Fibroblast of pulmonary artery (primary cell): ENCODE measurements at regions not wholly inside any gene's neighbourhood (a gene's known extent, or its start where the extent isn't known, plus 50 kb on each side); places are given as distances from the start of the nearest gene placed in this dataset.
"Not testable (repeated sequence)": the region's sequence is repeated elsewhere in the genome, so short reads cannot be mapped to it uniquely, and the experiment has no call there.

Experiments used
- DNase-seq: peaks from one replicate; pipeline ENCODE4 v3.0.0-alpha.2; 2010; ENCODE audit warnings: low read depth
- H3K4me3 ChIP-seq: replicated peaks from 2 replicates; pipeline ENCODE4 v1.5.1; 2011; ENCODE audit warnings: low read depth, mild to moderate bottlenecking, control low read depth, low read length, moderate library complexity
- TF ChIP-seq, protein P1 (sequence below): IDR thresholded peaks from 2 replicates; pipeline ENCODE4 v1.5.1; 2011; ENCODE audit warnings: mild to moderate bottlenecking, control low read depth, low read length, inconsistent platforms; ENCODE audit errors: missing control alignments

DNA sequence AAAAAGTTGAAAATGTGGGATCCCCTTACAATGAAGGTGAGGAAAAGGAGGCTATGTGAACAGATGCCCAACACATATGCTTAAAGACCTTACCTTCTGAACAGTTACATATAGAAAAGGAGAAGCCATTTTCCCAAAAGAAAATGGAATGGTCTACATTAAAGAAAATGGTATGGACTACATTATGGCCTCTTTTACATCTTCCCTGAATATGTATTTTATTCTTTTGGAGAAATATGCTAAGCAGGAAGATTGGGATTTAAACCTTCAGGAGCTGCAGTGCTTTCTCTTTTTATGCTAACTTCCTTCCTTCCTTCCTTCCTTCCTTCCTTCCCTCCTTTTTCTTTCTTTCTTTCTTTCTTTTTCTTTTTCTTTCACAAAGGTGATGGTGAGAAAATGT, 155.4 kb downstream of the SEC23IP start:
- DNase-seq, result no peak
- TF ChIP-seq, protein P1, sequence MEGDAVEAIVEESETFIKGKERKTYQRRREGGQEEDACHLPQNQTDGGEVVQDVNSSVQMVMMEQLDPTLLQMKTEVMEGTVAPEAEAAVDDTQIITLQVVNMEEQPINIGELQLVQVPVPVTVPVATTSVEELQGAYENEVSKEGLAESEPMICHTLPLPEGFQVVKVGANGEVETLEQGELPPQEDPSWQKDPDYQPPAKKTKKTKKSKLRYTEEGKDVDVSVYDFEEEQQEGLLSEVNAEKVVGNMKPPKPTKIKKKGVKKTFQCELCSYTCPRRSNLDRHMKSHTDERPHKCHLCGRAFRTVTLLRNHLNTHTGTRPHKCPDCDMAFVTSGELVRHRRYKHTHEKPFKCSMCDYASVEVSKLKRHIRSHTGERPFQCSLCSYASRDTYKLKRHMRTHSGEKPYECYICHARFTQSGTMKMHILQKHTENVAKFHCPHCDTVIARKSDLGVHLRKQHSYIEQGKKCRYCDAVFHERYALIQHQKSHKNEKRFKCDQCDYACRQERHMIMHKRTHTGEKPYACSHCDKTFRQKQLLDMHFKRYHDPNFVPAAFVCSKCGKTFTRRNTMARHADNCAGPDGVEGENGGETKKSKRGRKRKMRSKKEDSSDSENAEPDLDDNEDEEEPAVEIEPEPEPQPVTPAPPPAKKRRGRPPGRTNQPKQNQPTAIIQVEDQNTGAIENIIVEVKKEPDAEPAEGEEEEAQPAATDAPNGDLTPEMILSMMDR, result no peak
- H3K4me3 ChIP-seq, result no peak overlapping the region

DNA sequence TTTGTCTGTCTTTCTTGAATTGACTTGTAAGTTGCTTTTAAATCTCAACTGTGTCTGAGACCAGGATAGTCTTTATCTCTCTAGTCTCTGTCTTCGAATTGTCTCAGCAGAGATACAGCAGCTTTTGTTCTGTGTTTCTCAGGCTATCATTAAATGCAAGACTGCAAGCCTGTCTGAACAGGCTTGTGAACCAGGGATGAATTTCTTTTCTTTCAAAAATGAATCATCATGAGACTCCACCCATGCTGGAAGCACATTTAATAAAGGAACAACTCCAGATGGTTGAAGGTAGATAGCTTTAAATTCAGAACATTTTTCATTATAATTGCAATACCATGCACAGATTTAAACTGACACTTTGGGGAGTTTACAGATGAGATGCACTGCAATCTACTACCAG, 155.9 kb downstream of the SEC23IP start:
- no peak for DNase-seq
- H3K4me3 ChIP-seq, result no peak overlapping the region
- TF ChIP-seq, protein P1, result no peak

DNA sequence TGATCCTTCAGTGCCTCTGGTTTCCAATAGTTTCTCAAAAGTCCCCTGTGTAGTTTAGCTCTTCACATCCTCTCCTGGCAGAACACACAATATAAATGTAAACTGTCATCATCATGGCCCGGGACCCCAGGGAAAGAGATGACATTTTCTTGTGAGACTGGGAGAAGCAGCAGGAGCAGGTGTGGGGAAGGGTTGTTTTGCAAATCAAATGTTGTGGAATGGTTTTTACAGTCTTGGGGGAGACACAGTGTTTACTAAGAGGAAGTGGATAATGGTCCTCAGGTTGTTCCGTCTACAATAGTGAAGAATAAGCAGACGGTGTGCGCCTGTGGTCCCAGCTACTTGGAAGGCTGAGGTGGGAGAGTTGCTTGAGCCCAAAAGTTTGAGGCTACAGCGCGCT, 159.1 kb downstream of the SEC23IP start:
- DNase-seq, result no peak
- TF ChIP-seq, protein P1, result no peak
- H3K4me3 ChIP-seq, result no peak overlapping the region

DNA sequence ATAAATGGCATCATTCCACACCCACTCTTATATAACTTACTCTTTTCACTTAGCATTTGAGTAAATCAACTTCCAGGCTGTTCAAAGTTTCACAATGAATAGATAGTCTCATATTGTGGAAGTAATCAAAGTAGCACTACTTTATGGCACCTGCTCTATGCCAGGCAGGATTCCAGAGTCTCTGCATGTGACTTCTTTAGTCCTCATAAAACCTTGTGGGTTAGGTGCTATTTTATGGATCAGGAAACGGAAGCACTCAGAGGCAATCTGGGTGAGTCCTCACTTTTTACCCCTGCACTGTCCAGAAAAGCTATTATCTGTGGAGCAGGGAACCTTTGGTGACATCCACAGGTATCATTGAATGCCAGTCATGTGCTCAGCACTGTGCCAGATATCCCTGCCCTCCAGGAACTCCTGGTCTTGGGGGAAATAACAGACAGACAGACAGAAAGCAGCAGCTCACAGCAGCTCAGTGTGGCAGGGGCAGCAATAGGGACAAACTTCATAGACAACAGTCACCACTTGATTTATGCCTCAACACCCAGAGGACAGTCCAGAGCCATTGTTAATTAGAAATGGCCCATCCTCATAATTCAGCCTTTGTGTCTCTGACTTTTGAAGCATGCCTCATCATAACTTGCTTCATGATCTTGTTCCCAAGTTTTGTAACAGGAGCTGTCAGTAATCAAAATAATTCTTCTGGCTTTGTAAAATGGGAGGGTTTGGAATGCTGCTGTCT, 160.6 kb downstream of the SEC23IP start:
- TF ChIP-seq, protein P1, result no peak
- no peak for DNase-seq
- no peak overlapping the region for H3K4me3 ChIP-seq

DNA sequence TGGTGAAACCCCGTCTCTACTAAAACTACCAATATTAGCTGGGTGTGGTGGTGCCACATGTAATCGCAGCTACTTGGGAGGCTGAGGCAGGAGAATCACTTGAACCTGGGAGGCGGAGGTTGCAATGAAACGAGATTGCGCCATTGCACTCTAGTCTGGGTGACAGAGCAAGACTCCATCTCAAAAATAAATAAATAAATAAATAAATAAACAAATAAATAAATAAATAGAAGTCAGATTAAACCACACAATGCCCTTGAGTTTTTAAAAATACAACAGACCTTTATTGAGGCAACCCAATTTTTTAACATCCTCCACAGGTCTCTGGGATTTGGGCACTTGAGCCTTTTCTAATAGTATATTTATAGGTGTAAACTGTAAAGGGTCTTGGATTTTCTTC, 167.3 kb downstream of the SEC23IP start:
- not testable (repeated sequence) for H3K4me3 ChIP-seq, DNase-seq

DNA sequence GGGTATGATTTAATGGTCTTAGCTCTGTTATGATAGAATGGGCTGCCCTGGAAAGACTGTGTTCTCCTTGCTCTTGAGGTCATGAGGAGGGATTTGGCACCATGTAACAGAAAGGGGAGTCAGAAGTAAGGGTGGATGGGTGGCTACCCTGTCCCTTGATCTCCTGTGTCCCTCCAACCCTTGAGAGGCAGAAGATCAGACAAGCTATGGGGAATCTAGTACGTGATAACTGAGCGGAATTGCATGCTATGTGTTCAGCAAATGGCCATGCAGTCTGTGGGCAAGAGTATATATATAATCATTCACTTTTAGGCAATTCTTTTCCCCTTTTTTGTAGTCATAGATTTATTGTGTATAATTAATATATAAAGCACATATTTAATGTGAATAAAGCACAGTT, 174.9 kb downstream of the SEC23IP start:
- no peak for DNase-seq
- TF ChIP-seq, protein P1, result no peak
- H3K4me3 ChIP-seq, result no peak overlapping the region

DNA sequence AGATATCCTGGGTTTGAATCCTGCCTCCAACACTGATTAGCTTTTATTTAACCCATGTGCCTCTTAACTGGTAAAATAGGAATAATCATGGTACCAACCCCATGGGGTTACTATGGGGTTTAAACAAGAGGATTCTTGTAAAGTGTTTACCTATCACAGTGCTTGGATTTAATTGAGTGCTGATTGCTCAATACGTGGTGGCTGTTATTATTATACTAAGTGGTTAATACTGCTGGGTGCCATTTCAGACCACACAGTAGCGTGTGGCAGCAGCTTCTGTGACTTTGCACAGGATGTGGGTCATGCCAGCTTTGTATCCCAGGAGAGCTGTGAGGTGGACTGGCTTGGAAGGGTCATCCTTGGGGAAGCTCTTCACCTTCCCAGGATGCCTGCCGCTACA, 177.2 kb downstream of the SEC23IP start:
- TF ChIP-seq, protein P1, result no peak

More for the DNA sequence above, 177.2 kb downstream of the SEC23IP start:
- no peak for DNase-seq
- no peak overlapping the region for H3K4me3 ChIP-seq
